GM23248 (cell line): ENCODE measurements at regions not wholly inside any gene's neighbourhood (a gene's known extent, or its start where the extent isn't known, plus 50 kb on each side); places are given as distances from the start of the nearest gene placed in this dataset.

Experiments
- DNase-seq: peaks from one replicate; pipeline ENCODE4 v3.0.0-alpha.2; 2015
- H2AFZ ChIP-seq: fragments of 200-600 bp; sonication (generic); 2 replicates; pipeline ENCODE4 v1.6.1; 2016; ENCODE audit warnings: antibody characterized with exemption
- H3F3A ChIP-seq: fragments of 200-600 bp; sonication (generic); 2 replicates; pipeline ENCODE4 v1.6.1; 2016; ENCODE audit warnings: mild to moderate bottlenecking, antibody characterized with exemption, mixed run types; ENCODE audit not compliant: insufficient read depth
- H3K27ac ChIP-seq: fragments of 200-600 bp; sonication (generic); 2 replicates; pipeline ENCODE4 v1.5.1; 2016; ENCODE audit warnings: mild to moderate bottlenecking
- H3K27me3 ChIP-seq: fragments of 200-600 bp; sonication (generic); replicated peaks from 2 replicates; pipeline ENCODE4 v1.6.1; 2016; ENCODE audit warnings: mild to moderate bottlenecking; ENCODE audit not compliant: insufficient read depth
- H3K36me3 ChIP-seq: fragments of 200-600 bp; sonication (generic); 2 replicates; pipeline ENCODE4 v1.6.1; 2016; ENCODE audit warnings: low read depth, mild to moderate bottlenecking
- H3K4me1 ChIP-seq: fragments of 200-600 bp; sonication (generic); 2 replicates; pipeline ENCODE4 v1.6.1; 2016; ENCODE audit warnings: mild to moderate bottlenecking; ENCODE audit not compliant: insufficient read depth
- H3K4me2 ChIP-seq: fragments of 200-600 bp; sonication (generic); one replicate; pipeline ENCODE4 v1.6.1; 2016; ENCODE audit warnings: mild to moderate bottlenecking; ENCODE audit not compliant: unreplicated experiment
- H3K4me3 ChIP-seq: fragments of 200-600 bp; sonication (generic); 2 replicates; pipeline ENCODE4 v1.5.1; 2016; ENCODE audit warnings: mild to moderate bottlenecking
- H3K79me2 ChIP-seq: fragments of 200-600 bp; sonication (generic); 2 replicates; pipeline ENCODE4 v1.6.1; 2016; ENCODE audit warnings: mild to moderate bottlenecking; ENCODE audit not compliant: insufficient read depth
- H3K9ac ChIP-seq: fragments of 200-600 bp; sonication (generic); 2 replicates; pipeline ENCODE4 v1.6.1; 2016; ENCODE audit warnings: mild to moderate bottlenecking
- H3K9me2 ChIP-seq: fragments of 200-600 bp; sonication (generic); 2 replicates; pipeline ENCODE4 v1.6.1; 2016; ENCODE audit warnings: mixed run types, mild to moderate bottlenecking, moderate library complexity; ENCODE audit not compliant: insufficient read depth
- H3K9me3 ChIP-seq: fragments of 200-600 bp; sonication (generic); one replicate; pipeline ENCODE4 v1.6.1; 2017; ENCODE audit warnings: low read depth
- H4K20me1 ChIP-seq: fragments of 200-600 bp; sonication (generic); 2 replicates; pipeline ENCODE4 v1.6.0; 2016; ENCODE audit not compliant: insufficient read depth
- EZH2 ChIP-seq: fragments of 200-600 bp; sonication (generic); IDR thresholded peaks from 2 replicates; pipeline ENCODE4 v1.6.1; 2018; ENCODE audit warnings: antibody characterized with exemption, mild to moderate bottlenecking; ENCODE audit not compliant: insufficient read depth, poor library complexity, severe bottlenecking
- EZH2phosphoT487 ChIP-seq: fragments of 200-600 bp; sonication (generic); IDR thresholded peaks from 2 replicates; pipeline ENCODE4 v1.6.1; 2018; ENCODE audit warnings: antibody characterized with exemption, moderate library complexity, mild to moderate bottlenecking, low read depth; ENCODE audit not compliant: insufficient read depth
- WGBS, 2 experiments: methylation state at CpG; one replicate each; pipeline ENCODE4 v1.1.6; 2015 to 2017; ENCODE audit warnings: low lambda C conversion rate in 2 of 2, low coverage in 1 of 2; ENCODE audit errors: missing lambda C conversion rate in 2 of 2; 5-methylcytosine and 5-hydroxymethylcytosine counted together
- in situ Hi-C: fragments of 300-500 bp; cut with MboI; formaldehyde crosslinking; loops from 2 replicates; pipeline ENCODE4 v1.15.0; 2020

GRCh38 chr3:75012791-75013331 is 398.4 kb upstream of the CNTN3 start:
- no peak overlapping the region for H3K9ac ChIP-seq
- no peaks in the 10 kb centered on the region for H3K4me1 ChIP-seq
- no peaks in the 10 kb centered on the region for H3K79me2 ChIP-seq
- no peaks in the 10 kb centered on the region for H3F3A ChIP-seq
- H3K27ac ChIP-seq: no peak overlapping the region
- no peak overlapping the region for H3K4me3 ChIP-seq
- H2AFZ ChIP-seq: no peak overlapping the region
- WGBS, 2 experiments: 24 to 37% methylated on average over 5 of the region's 5 CpGs
- peaks cover 6% of the 10 kb centered on the region; the same call in 1 of the 2 replicates for H3K27me3 ChIP-seq
- no peak overlapping the region for H3K4me2 ChIP-seq
- no peak for DNase-seq
- no peaks in the 10 kb centered on the region for H3K9me3 ChIP-seq
- TF ChIP-seq EZH2 (no peak), EZH2phosphoT487 (no peak)
- H4K20me1 ChIP-seq: no peaks in the 10 kb centered on the region
- in situ Hi-C loops: no loop called here
- H3K9me2 ChIP-seq: no peaks in the 10 kb centered on the region
- H3K36me3 ChIP-seq: no peaks in the 10 kb centered on the region

GRCh38 chr3:75014008-75014407 is 399.5 kb upstream of the CNTN3 start:
- Histone ChIP-seq H3F3A (no peaks in the 10 kb centered on the region), H3K27ac (no peak overlapping the region), H3K27me3 (peaks cover 6% of the 10 kb centered on the region; the same call in 1 of the 2 replicates), H3K36me3 (no peaks in the 10 kb centered on the region), H3K4me3 (no peak overlapping the region), H3K9ac (no peak overlapping the region), H4K20me1 (no peaks in the 10 kb centered on the region), H3K9me3 (no peaks in the 10 kb centered on the region), H3K4me1 (no peaks in the 10 kb centered on the region), H3K79me2 (no peaks in the 10 kb centered on the region), H3K4me2 (no peak overlapping the region), H2AFZ (no peak overlapping the region), H3K9me2 (no peaks in the 10 kb centered on the region)
- no peak for DNase-seq
- TF ChIP-seq EZH2 (no peak), EZH2phosphoT487 (no peak)
- in situ Hi-C loops: no loop called here
- 56 to 82% methylated on average over 1 of the region's 1 CpG for WGBS, 2 experiments

- Histone ChIP-seq H3K4me2 (no peak overlapping the region), H3K27me3 (peaks cover 6% of the 10 kb centered on the region; the same call in 1 of the 2 replicates), H3K4me3 (no peak overlapping the region), H3K9ac (no peak overlapping the region), H3K4me1 (no peaks in the 10 kb centered on the region), H3K9me2 (no peaks in the 10 kb centered on the region), H3K36me3 (no peaks in the 10 kb centered on the region), H3F3A (no peaks in the 10 kb centered on the region), H4K20me1 (no peaks in the 10 kb centered on the region), H3K79me2 (no peaks in the 10 kb centered on the region), H3K9me3 (no peaks in the 10 kb centered on the region), H3K27ac (no peak overlapping the region), H2AFZ (no peak overlapping the region)
- in situ Hi-C loops: no loop called here
- DNase-seq: no peak
- TF ChIP-seq EZH2phosphoT487 (no peak), EZH2 (no peak)
- 22 to 26% methylated on average over 2 of the region's 2 CpGs for WGBS, 2 experiments
Observed at GRCh38 chr3:75015280-75015679, 400.8 kb upstream of the CNTN3 start.

GRCh38 chr3:75035146-75035545 is 420.7 kb upstream of the CNTN3 start:
- in situ Hi-C loops: no loop called here
- DNase-seq: no peak
- no peaks in the 10 kb centered on the region for H3K9me3 ChIP-seq
- no peak for TF ChIP-seq EZH2
- no peak for TF ChIP-seq EZH2phosphoT487
- no peaks in the 10 kb centered on the region for H3K9me2 ChIP-seq
- H3K27me3 ChIP-seq: no peaks in the 10 kb centered on the region
- no peaks in the 10 kb centered on the region for H3F3A ChIP-seq
- H3K79me2 ChIP-seq: no peaks in the 10 kb centered on the region
- H3K9ac ChIP-seq: no peak overlapping the region
- no peak overlapping the region for H2AFZ ChIP-seq
- no peaks in the 10 kb centered on the region for H3K36me3 ChIP-seq
- H4K20me1 ChIP-seq: no peaks in the 10 kb centered on the region
- no peak overlapping the region for H3K4me2 ChIP-seq
- H3K4me1 ChIP-seq: no peaks in the 10 kb centered on the region
- H3K4me3 ChIP-seq: no peak overlapping the region
- H3K27ac ChIP-seq: no peak overlapping the region

GRCh38 chr3:75042941-75043340 is 428.5 kb upstream of the CNTN3 start:
- no peak for DNase-seq
- H3K36me3 ChIP-seq: no peaks in the 10 kb centered on the region
- no peak overlapping the region for H3K27ac ChIP-seq
- no peaks in the 10 kb centered on the region for H3K9me2 ChIP-seq
- no peaks in the 10 kb centered on the region for H3K4me1 ChIP-seq
- H4K20me1 ChIP-seq: no peaks in the 10 kb centered on the region
- no peaks in the 10 kb centered on the region for H3K9me3 ChIP-seq
- H3K79me2 ChIP-seq: no peaks in the 10 kb centered on the region
- H3K27me3 ChIP-seq: no peaks in the 10 kb centered on the region
- H3K4me2 ChIP-seq: no peak overlapping the region
- no peak overlapping the region for H3K9ac ChIP-seq
- H2AFZ ChIP-seq: no peak overlapping the region
- TF ChIP-seq EZH2 (no peak), EZH2phosphoT487 (no peak)
- no peaks in the 10 kb centered on the region for H3F3A ChIP-seq
- WGBS, 2 experiments: 87 to 92% methylated on average over 2 of the region's 2 CpGs
- in situ Hi-C loops: no loop called here
- H3K4me3 ChIP-seq: no peak overlapping the region
